GM12873 (cell line): ENCODE measurements at regions not wholly inside any gene's neighbourhood (a gene's known extent, or its start where the extent isn't known, plus 50 kb on each side); places are given as distances from the start of the nearest gene placed in this dataset.

Experiments used
- TF ChIP-seq, protein P1 (sequence below): IDR thresholded peaks from 2 replicates; pipeline ENCODE4 v1.5.1; 2012; ENCODE audit warnings: low read depth, mild to moderate bottlenecking, moderate library complexity, low read length, control low read depth; ENCODE audit not compliant: insufficient read depth; ENCODE audit errors: missing control alignments

DNA sequence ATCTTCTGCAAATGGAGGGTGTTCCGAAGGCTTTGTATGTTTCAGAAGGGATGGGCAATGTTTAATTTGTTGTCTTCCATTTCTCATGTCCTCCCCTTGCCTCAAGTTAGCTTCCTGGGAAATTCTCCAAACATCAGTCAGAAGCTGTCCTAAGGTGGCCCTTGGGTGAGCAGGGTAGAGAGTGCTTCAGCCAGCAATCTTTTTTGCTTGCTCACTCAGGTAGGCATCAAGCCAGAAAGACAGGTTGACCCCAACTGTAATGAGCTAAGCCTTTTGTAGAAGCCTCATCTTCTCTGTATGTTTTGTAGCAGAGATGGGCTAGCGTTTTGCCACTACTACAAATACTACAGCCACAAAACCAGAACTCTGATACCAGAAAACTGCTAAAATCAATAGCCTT is 321.5 kb upstream of the FAM78B start:
- TF ChIP-seq, protein P1, sequence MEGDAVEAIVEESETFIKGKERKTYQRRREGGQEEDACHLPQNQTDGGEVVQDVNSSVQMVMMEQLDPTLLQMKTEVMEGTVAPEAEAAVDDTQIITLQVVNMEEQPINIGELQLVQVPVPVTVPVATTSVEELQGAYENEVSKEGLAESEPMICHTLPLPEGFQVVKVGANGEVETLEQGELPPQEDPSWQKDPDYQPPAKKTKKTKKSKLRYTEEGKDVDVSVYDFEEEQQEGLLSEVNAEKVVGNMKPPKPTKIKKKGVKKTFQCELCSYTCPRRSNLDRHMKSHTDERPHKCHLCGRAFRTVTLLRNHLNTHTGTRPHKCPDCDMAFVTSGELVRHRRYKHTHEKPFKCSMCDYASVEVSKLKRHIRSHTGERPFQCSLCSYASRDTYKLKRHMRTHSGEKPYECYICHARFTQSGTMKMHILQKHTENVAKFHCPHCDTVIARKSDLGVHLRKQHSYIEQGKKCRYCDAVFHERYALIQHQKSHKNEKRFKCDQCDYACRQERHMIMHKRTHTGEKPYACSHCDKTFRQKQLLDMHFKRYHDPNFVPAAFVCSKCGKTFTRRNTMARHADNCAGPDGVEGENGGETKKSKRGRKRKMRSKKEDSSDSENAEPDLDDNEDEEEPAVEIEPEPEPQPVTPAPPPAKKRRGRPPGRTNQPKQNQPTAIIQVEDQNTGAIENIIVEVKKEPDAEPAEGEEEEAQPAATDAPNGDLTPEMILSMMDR = no peak

DNA sequence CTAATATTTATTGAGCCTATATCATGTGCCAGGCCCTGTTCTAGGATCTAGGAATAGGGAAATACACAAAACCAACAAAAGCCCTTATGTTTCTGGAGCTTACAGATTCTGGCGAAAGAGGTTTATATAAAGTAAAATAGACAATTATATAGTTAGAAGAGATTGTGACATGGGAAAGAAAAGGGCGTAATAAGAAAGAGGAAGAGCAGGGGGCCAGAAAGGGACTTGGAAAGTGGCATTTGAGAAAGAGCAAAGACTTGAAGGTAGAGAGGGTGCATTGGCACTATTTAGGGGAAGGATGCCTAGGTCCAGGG is 322.5 kb upstream of the FAM78B start:
- TF ChIP-seq, protein P1 = no peak

DNA sequence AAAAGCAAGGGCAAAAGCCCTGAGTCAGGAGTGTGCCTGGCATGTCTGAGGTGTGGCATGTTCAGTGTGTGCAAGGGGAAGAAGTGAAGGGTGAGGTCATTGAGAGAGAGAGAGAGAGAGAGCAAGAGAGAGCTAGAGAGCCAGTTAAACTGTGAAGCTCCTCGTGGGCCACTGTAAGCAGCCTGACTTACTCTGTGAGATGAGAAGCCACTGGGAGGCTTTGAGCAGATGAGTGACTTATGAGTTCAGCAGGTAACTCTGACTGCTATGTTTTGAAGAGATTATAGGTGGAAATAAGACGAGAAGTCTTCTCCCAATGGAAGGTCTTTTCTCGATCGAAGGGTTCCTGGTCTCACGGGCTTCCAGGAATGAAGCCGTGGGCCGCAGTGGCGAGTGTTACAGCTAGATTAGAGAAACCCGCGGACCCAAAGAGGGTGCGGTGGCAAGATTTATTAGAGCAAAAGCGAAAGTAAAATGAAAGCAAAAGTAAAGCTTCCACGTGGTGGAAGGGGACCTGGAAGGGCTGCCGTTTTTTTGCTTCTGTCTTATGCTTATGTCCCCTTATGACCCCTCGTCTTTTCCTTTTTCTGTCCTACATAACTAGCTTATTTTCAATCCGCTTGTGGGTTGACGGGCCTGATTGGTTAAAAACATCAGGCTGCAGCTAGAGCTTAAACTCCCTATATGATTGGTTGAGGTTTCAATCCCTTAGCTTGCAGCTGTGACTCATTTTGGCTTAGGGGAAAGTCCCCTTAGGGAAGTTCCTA is 323.1 kb upstream of the FAM78B start:
- TF ChIP-seq, protein P1 = no peak

DNA sequence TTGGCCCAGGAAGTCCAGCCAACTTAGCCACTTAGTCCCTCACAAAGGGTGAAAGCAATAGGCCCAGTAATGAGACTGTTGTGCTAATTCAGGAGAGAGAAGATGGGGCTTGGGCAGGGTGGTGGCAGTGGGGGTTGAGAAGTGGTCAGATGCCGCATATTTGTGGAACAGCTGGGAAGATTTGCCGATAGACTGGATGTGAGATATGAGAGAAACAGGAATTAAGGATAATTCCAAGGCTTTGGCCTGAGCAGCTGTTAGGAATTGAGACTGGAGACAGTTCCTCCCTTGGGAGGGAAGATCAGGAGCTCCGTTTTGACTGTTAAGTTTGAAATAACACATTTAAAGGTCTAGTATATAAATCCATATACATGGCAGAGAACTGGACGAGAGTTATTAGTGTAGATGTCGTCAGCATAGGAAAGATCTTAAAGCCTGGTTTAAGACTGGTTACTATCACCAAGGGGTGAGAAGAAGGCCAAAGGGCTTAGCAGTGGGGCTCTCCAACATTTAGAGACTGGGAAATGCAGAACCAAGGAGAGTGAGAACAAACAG is 323.7 kb upstream of the FAM78B start:
- TF ChIP-seq, protein P1 = no peak

DNA sequence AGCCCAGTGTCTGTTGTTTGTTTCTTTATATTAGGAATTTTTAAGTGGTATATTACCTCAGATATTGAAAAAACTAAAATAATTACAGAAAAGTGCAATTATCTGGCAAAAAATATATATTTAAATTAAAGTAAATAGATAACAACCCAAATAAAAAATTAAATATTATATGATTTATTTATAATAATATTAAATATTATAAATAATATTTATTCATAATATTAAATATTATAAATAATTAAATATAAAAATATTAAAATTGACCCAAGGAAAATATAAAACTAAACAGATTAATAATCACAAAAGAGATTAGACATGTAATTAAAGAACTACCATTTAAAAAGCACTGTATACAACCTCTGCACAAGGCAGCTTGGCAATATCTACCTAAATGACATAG is 331.9 kb upstream of the POGK start:
- TF ChIP-seq, protein P1 = no peak

DNA sequence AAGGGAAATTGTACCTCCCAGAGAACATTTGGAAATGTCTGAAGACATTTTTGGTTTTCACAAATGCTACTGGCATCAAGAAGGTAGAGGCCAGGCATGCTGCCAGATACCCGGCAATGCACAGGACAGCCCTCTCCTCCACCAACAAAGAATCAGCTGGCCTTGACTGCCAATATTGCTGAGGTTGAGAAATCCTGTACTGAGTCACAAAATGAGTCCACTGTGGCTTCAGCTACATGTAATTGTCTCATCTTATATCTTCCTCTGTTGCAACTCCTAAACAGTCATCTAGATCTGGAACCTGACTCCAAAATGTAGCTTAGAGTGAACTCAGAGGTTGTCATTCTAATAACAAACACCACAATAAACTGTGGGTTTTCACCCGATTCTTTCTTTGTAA is 327.5 kb upstream of the POGK start:
- TF ChIP-seq, protein P1 = no peak

DNA sequence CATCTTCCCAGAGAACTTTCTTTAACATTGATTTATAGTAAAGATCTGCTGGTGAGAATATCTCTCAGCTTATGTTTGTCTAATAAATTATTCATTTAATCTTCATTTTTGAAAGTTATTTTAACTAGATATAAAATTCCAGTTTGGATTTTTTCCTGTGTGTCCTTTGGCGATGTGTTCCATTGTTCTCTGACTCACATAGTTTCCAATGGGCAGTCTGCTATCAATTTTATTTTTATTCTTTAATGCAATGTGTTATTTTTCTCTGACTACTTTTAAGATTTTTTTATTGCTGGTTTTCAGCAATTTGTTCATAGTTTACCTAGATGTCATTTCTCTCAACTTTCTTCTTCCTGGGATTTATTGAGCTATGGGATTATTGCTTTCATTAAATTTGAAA is 325.2 kb upstream of the POGK start:
- TF ChIP-seq, protein P1 = no peak
